Aorta (tissue), 5 donors: ENCODE measurements at regions not wholly inside any gene's neighbourhood (a gene's known extent, or its start where the extent isn't known, plus 50 kb on each side); places are given as distances from the start of the nearest gene placed in this dataset.

ENCODE experiments used
- ATAC-seq: fragments of 200-7000 bp; cut with Tn5 transposase; one replicate; pipeline ENCODE4 v1.9.1; 2022; ENCODE audit warnings: moderate library complexity; ENCODE audit not compliant: low FRiP score
- DNase-seq, 2 donors: peaks; one replicate each; pipeline ENCODE4 v3.0.0-alpha.2; 2020
- H3K27ac ChIP-seq, 2 donors: one replicate each; pipeline ENCODE4 v1.5.1; 2013; ENCODE audit warnings: low read length in 2 of 2, mild to moderate bottlenecking in 2 of 2, moderate library complexity in 2 of 2, control low read depth in 1 of 2, inconsistent platforms in 1 of 2, low read depth in 1 of 2
- H3K27me3 ChIP-seq, 2 donors: one replicate each; pipeline ENCODE4 v1.6.1; 2013; ENCODE audit warnings: control low read depth in 1 of 2, low read length in 1 of 2, mild to moderate bottlenecking in 1 of 2, moderate library complexity in 1 of 2; ENCODE audit not compliant: insufficient read depth in 2 of 2, control insufficient read depth in 1 of 2
- H3K36me3 ChIP-seq, 2 donors: one replicate each; pipeline ENCODE4 v1.6.1; 2013; ENCODE audit warnings: control low read depth in 1 of 2, low read length in 1 of 2, mild to moderate bottlenecking in 1 of 2; ENCODE audit not compliant: insufficient read depth in 2 of 2, control insufficient read depth in 1 of 2
- H3K4me1 ChIP-seq, 2 donors: one replicate each; pipeline ENCODE4 v1.6.1; 2013; ENCODE audit warnings: low read length in 2 of 2, control low read depth in 1 of 2, mild to moderate bottlenecking in 1 of 2, moderate library complexity in 1 of 2; ENCODE audit not compliant: insufficient read depth in 2 of 2, control insufficient read depth in 1 of 2
- H3K4me3 ChIP-seq, 2 donors: one replicate each; pipeline ENCODE4 v1.5.1; 2013; ENCODE audit warnings: low read length in 2 of 2, control low read depth in 1 of 2, mild to moderate bottlenecking in 1 of 2
- H3K9me3 ChIP-seq: one replicate; pipeline ENCODE4 v1.6.1; 2013; ENCODE audit warnings: mild to moderate bottlenecking, low read length; ENCODE audit not compliant: control insufficient read depth
- WGBS, 2 donors: extraction: QIAGEN DNeasy Blood & Tissue Kit; methylation state at CpG; one replicate each; pipeline ENCODE4 v1.1.7; 2013; 5-methylcytosine and 5-hydroxymethylcytosine counted together
- intact Hi-C, 2 donors: fragments of 100-400 bp; cut with DNase I; formaldehyde crosslinking; loops; one replicate each; pipeline versions ENCODE4 v1.14.2 to v1.15.0; 2022
- donor health status: healthy with polysubstance abuse.
- donor health status: Bipolar disorder and iron deficiency.
- donor health status: DM: no; HTN: no; CAD: no.
- donor health status: DM: no; HTN: no; CAD: no.
- donor health status: DM: yes; HTN: yes; CAD: no.

DNA sequence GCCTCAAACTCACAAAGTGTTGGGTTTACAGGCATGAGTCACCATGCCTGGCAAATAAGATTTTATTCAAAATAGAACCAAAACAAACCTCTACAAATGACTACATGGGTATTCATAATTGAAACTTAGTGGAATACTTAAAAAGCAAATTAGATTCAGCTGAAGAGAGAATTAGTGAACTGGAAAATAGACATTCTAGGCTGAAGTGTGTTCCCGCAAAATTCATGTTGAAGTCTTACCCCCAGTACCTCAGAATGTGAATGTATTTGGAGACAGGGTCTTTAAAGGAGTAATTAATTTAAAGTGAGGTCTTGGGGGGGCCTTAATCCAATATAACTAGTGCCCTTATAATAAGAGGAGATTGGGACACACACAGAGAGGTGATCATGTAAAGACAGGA, 88.5 kb upstream of the OTOS start:
- intact Hi-C loops: no loop called here
- no peak for ATAC-seq
- no peaks in the 10 kb centered on the region for H3K9me3 ChIP-seq
- H3K4me1 ChIP-seq: no peaks in the 10 kb centered on the region
- H3K27ac ChIP-seq: no peak overlapping the region
- no peak for DNase-seq
- WGBS, 2 donors: 89 to 97% methylated on average over 1 of the region's 1 CpG
- no peak overlapping the region for H3K4me3 ChIP-seq
- no peaks in the 10 kb centered on the region for H3K27me3 ChIP-seq
- no peaks in the 10 kb centered on the region for H3K36me3 ChIP-seq

- Histone ChIP-seq H3K36me3 (no peaks in the 10 kb centered on the region), H3K27ac (no peak overlapping the region), H3K4me1 (no peaks in the 10 kb centered on the region), H3K9me3 (no peaks in the 10 kb centered on the region), H3K27me3 (no peaks in the 10 kb centered on the region), H3K4me3 (no peak overlapping the region)
- peak in 1 of 2 donors; percentile 19 for DNase-seq
- ATAC-seq: no peak
- intact Hi-C loops: loop anchor here (5.0 kb wide), 1 partner anchor 143 kb away; no protein-coding TSS in a partner anchor
- WGBS, 2 donors: 85 to 89% methylated on average over 5 of the region's 5 CpGs
These were observed 89.3 kb upstream of the OTOS start for GRCh38 chr2:240229603-240230235.

DNA sequence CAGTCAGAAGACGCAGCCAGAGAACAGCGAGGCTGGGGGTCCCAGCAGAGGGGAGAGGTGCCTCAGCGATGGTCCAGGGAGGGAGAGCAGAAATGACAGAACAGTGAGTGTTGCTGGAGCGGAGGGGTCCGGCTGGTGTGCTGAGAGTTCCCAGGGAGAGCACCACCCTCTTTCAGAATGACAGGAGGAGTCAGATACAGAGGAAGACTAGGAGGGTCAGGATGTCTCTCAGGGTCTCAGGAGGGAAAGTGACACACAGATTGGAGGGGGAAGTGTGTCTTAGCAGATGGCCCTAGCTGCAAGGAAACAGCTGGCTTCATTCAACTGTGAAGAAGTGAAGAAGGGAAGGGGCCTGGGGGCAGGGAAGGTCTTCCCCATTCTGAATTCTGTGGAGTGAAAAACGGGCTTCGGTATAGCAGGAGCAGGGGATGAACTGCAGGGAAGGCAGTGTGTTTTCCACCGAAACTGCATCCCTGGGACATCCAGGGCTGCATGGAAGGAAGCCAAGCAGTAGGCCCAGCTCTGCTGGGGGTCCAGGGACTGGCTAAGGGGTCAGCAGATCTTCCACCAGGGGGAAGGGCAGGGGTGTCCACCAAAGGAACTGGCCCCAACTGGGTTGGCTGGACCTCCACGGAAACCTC, 90.0 kb upstream of the OTOS start:
- Histone ChIP-seq H3K27ac (no peak overlapping the region), H3K9me3 (no peaks in the 10 kb centered on the region), H3K4me1 (no peaks in the 10 kb centered on the region), H3K36me3 (no peaks in the 10 kb centered on the region), H3K27me3 (no peaks in the 10 kb centered on the region), H3K4me3 (no peak overlapping the region)
- DNase-seq: peak in 1 of 2 donors; percentile 48
- intact Hi-C loops: loop anchor here (5.0 kb wide), 1 partner anchor 142 kb away; no protein-coding TSS in a partner anchor
- no peak for ATAC-seq
- WGBS, 2 donors: 83 to 86% methylated on average over 9 of the region's 9 CpGs

- Histone ChIP-seq H3K27me3 (no peaks in the 10 kb centered on the region), H3K4me1 (no peaks in the 10 kb centered on the region), H3K4me3 (no peak overlapping the region), H3K36me3 (no peaks in the 10 kb centered on the region), H3K27ac (no peak overlapping the region), H3K9me3 (no peaks in the 10 kb centered on the region)
- no peak for ATAC-seq
- intact Hi-C loops: loop anchor here (2.0 to 5.0 kb wide), 3 partner anchors 111 to 207 kb away; no protein-coding TSS in a partner anchor
- peak in 1 of 2 donors; percentile 55 for DNase-seq
- 91 to 93% methylated on average over 12 of the region's 12 CpGs for WGBS, 2 donors
These were observed 91.4 kb upstream of the OTOS start for GRCh38 chr2:240231838-240232244.

DNA sequence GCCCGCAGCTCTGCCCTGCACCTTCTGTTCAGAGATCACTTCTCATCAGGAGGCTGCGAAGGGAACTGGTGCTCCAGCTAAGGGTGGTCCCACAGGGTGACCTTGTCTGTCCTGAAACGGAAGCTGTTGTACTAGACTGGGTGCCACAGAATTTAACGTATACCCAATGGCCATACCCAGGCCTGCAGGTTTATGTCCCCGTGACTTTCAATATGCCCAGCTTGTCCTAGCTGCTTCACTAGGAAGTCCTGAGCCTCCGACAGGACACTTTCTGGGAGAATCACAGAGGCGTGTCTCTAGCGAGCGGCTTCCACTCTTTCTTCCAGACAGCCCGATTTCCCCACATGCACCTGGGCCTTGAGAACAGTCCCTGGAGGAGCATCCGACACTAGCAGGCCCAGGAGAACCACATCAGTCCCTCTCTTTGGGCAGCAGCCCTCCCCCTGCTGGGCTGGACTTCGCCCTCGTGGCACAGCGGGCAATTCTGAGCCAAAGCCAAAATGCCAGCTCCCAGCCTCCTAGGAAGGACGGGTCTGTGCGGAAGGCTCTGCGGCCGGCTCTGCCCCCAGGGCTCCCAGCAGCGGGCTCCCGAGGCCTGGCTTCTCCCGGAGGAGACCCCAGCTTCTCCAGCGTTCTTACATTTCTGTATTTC, 91.9 kb upstream of the OTOS start:
- DNase-seq (peak in 1 of 2 donors; percentile 39), ATAC-seq (no peak)
- Histone ChIP-seq H3K27me3 (no peaks in the 10 kb centered on the region), H3K4me3 (no peak overlapping the region), H3K36me3 (no peaks in the 10 kb centered on the region), H3K4me1 (no peaks in the 10 kb centered on the region), H3K27ac (no peak overlapping the region), H3K9me3 (no peaks in the 10 kb centered on the region)
- intact Hi-C loops: loop anchor here (2.0 to 5.0 kb wide), 3 partner anchors 110 to 206 kb away; no protein-coding TSS in a partner anchor
- WGBS, 2 donors: 81 to 83% methylated on average over 21 to 22 of the region's 22 CpGs

- peak; percentile 88 to 96 for DNase-seq
- Histone ChIP-seq H3K27ac (peak overlapping the region in 1 of 2 donors; percentile 46), H3K36me3 (no peaks in the 10 kb centered on the region), H3K4me1 (no peaks in the 10 kb centered on the region), H3K27me3 (no peaks in the 10 kb centered on the region), H3K4me3 (no peak overlapping the region), H3K9me3 (no peaks in the 10 kb centered on the region)
- intact Hi-C loops: loop anchor here (1.0 to 5.0 kb wide), 5 partner anchors 26 to 206 kb away; no protein-coding TSS in a partner anchor
- ATAC-seq: peak; percentile 85
- WGBS, 2 donors: 4% methylated on average over 21 to 39 of the region's 39 CpGs
These were observed 92.8 kb upstream of the OTOS start for GRCh38 chr2:240232961-240233884.

DNA sequence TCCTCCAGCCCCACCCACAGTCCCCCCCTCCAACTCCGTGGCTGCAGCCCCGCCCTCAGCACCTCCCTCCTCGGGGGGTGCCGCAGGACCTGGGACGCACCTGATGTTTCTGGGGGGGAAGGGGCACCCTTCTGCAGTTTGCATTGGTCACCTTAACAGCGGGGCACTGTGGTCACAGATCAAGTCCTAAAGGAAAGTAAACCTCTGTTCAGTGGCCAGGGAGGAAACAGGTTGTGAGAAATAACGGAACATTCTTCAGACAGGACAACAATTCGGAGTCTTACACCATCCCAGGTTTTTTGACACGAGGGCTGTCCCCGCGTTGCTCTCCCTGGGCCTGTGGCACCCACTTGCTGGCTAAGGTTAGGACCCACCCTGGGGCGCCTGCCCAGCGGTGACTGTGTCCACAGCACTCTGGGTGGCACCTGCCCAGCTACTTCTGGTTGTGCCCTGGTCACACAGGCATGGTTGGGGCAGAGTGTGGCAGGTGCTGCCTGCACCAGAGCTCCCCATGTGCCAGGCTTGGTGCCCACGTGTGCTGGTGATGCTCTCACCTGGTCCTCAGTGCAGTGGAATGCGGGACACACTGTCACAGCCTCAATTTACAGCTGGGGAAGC, 93.5 kb upstream of the OTOS start:
- DNase-seq: peak; percentile 42 to 75
- ATAC-seq: no peak
- Histone ChIP-seq H3K36me3 (no peaks in the 10 kb centered on the region), H3K9me3 (no peaks in the 10 kb centered on the region), H3K4me3 (no peak overlapping the region), H3K27ac (peak overlapping the region in 1 of 2 donors; percentile 49), H3K27me3 (no peaks in the 10 kb centered on the region), H3K4me1 (no peaks in the 10 kb centered on the region)
- intact Hi-C loops: loop anchor here (1.0 to 5.0 kb wide), 5 partner anchors 25 to 205 kb away; no protein-coding TSS in a partner anchor
- 48 to 49% methylated on average over 15 of the region's 15 CpGs for WGBS, 2 donors
